ENCODE measurements at regions not wholly inside any gene's neighbourhood (a gene's known extent, or its start where the extent isn't known, plus 50 kb on each side); places are given as distances from the start of the nearest gene placed in this dataset.

- POLR2A ChIA-PET = no interaction called here
- no TSS peak for BruUV-seq (replicated peaks)
Measured at GRCh38 chr13:39988351-39988750, 332.9 kb downstream of the COG6 start.

GRCh38 chr13:39998166-39998565 lies 342.7 kb downstream of the COG6 start:
- Histone ChIP-seq H3K36me3 (ENCODE audit: control insufficient read depth, insufficient read depth, low read length) (no peaks in the 10 kb centered on the region), H3K9me3 (no peaks in the 10 kb centered on the region; the same call in 1 of the 2 replicates), H3K4me1 (no peaks in the 10 kb centered on the region), H3K4me3 (ENCODE audit: low read depth, low read length) (no peak overlapping the region), H3K27me3 (replicated peaks; ENCODE audit: control insufficient read depth, insufficient read depth, low read length) (no peaks in the 10 kb centered on the region)
- ChIA-PET CTCF (no interaction called here), POLR2A (no interaction called here)
- DNase-seq = no peak
- no TSS peak for BruUV-seq (replicated peaks)
- Mint-ChIP-seq H3K27ac (ENCODE audit: unreplicated experiment) (no peak overlapping the region), H3K36me3 (ENCODE audit: insufficient read depth, unreplicated experiment) (no peaks in the 10 kb centered on the region), H3K4me3 (ENCODE audit: unreplicated experiment) (no peak overlapping the region), H3K4me1 (ENCODE audit: low read depth, unreplicated experiment) (no peaks in the 10 kb centered on the region), H3K27me3 (ENCODE audit: insufficient read depth, unreplicated experiment) (peaks cover 14% of the 10 kb centered on the region), H3K9me3 (ENCODE audit: unreplicated experiment) (no peaks in the 10 kb centered on the region)
- intact Hi-C loops (cut with micrococcal nuclease; ENCODE audit: unreplicated experiment) = no loop called here
- TF ChIP-seq CTCF (IDR thresholded peaks at IDR 0.05; ENCODE audit: insufficient read depth in 1 of 2, low read depth in 1 of 2, low read length in 1 of 2, severe bottlenecking in 1 of 2, unreplicated experiment in 1 of 2) = no peak

More at GRCh38 chr13:39988351-39988750, 332.9 kb downstream of the COG6 start:
- no peak for DNase-seq
- Mint-ChIP-seq H3K36me3 (ENCODE audit: insufficient read depth, unreplicated experiment) (no peaks in the 10 kb centered on the region), H3K27me3 (ENCODE audit: insufficient read depth, unreplicated experiment) (peaks cover 7% of the 10 kb centered on the region), H3K9me3 (ENCODE audit: unreplicated experiment) (no peaks in the 10 kb centered on the region), H3K4me3 (ENCODE audit: unreplicated experiment) (no peak overlapping the region), H3K4me1 (ENCODE audit: low read depth, unreplicated experiment) (no peaks in the 10 kb centered on the region), H3K27ac (ENCODE audit: unreplicated experiment) (no peak overlapping the region)
- CTCF ChIA-PET = no interaction called here
- Histone ChIP-seq H3K9me3 (no peaks in the 10 kb centered on the region; the same call in 1 of the 2 replicates), H3K4me3 (ENCODE audit: low read depth, low read length) (no peak overlapping the region), H3K4me1 (no peaks in the 10 kb centered on the region), H3K36me3 (ENCODE audit: control insufficient read depth, insufficient read depth, low read length) (no peaks in the 10 kb centered on the region), H3K27me3 (replicated peaks; ENCODE audit: control insufficient read depth, insufficient read depth, low read length) (no peaks in the 10 kb centered on the region)
- TF ChIP-seq CTCF (IDR thresholded peaks at IDR 0.05; ENCODE audit: insufficient read depth in 1 of 2, low read depth in 1 of 2, low read length in 1 of 2, severe bottlenecking in 1 of 2, unreplicated experiment in 1 of 2) = no peak
- intact Hi-C loops (cut with micrococcal nuclease; ENCODE audit: unreplicated experiment) = no loop called here

- H3K9me3 Mint-ChIP-seq (ENCODE audit: unreplicated experiment) = no peaks in the 10 kb centered on the region
- Histone ChIP-seq H3K4me3 (ENCODE audit: low read depth, low read length) (no peak overlapping the region), H3K27me3 (replicated peaks; ENCODE audit: control insufficient read depth, insufficient read depth, low read length) (no peaks in the 10 kb centered on the region), H3K36me3 (ENCODE audit: control insufficient read depth, insufficient read depth, low read length) (no peaks in the 10 kb centered on the region), H3K4me1 (no peaks in the 10 kb centered on the region), H3K9me3 (no peaks in the 10 kb centered on the region; the same call in 1 of the 2 replicates)
- H3K36me3 Mint-ChIP-seq (ENCODE audit: insufficient read depth, unreplicated experiment) = no peaks in the 10 kb centered on the region
- CTCF ChIA-PET = no interaction called here
- intact Hi-C loops (cut with micrococcal nuclease; ENCODE audit: unreplicated experiment) = no loop called here
- TF ChIP-seq CTCF (IDR thresholded peaks at IDR 0.05; ENCODE audit: insufficient read depth in 1 of 2, low read depth in 1 of 2, low read length in 1 of 2, severe bottlenecking in 1 of 2, unreplicated experiment in 1 of 2) = no peak
- POLR2A ChIA-PET = no interaction called here
- peaks cover 15% of the 10 kb centered on the region for H3K27me3 Mint-ChIP-seq (ENCODE audit: insufficient read depth, unreplicated experiment)
- BruUV-seq (replicated peaks) = no TSS peak
- DNase-seq = no peak
- no peak overlapping the region for H3K27ac Mint-ChIP-seq (ENCODE audit: unreplicated experiment)
- H3K4me1 Mint-ChIP-seq (ENCODE audit: low read depth, unreplicated experiment) = no peaks in the 10 kb centered on the region
- H3K4me3 Mint-ChIP-seq (ENCODE audit: unreplicated experiment) = no peak overlapping the region
Measured at GRCh38 chr13:40002016-40002415, 346.6 kb downstream of the COG6 start.

All from Caco-2 (cell line).